Liver (tissue), 3 donors: ENCODE measurements at regions not wholly inside any gene's neighbourhood (a gene's known extent, or its start where the extent isn't known, plus 50 kb on each side); places are given as distances from the start of the nearest gene placed in this dataset.
"Not testable (repeated sequence)": the region's sequence is repeated elsewhere in the genome, so short reads cannot be mapped to it uniquely, and the experiment has no call there.

ENCODE experiments used
- FOXA1 ChIP-seq: IDR thresholded peaks from 2 replicates; pipeline ENCODE4 v1.6.1; 2016; ENCODE audit warnings: antibody characterized with exemption
- GABPA ChIP-seq, 2 donors: IDR thresholded peaks in 1 of 2; conservative IDR thresholded peaks in 1 of 2; 2 replicates each; pipeline ENCODE4 v1.6.1; 2016; ENCODE audit warnings: antibody characterized with exemption in 2 of 2, mild to moderate bottlenecking in 1 of 2, moderate library complexity in 1 of 2
- HNF4G ChIP-seq: IDR thresholded peaks from 2 replicates; pipeline ENCODE4 v1.6.1; 2016; ENCODE audit warnings: antibody characterized with exemption
- JUND ChIP-seq, 2 donors: IDR thresholded peaks; 2 replicates each; pipeline ENCODE4 v1.6.1; 2016; ENCODE audit warnings: antibody characterized with exemption in 2 of 2
- MAX ChIP-seq: IDR thresholded peaks from 2 replicates; pipeline ENCODE4 v1.6.1; 2016; ENCODE audit warnings: antibody characterized with exemption
- RAD21 ChIP-seq, 2 donors: IDR thresholded peaks; 2 replicates each; pipeline ENCODE4 v1.6.1; 2016; ENCODE audit warnings: antibody characterized with exemption in 2 of 2, mild to moderate bottlenecking in 2 of 2
- TAF1 ChIP-seq: conservative IDR thresholded peaks from 2 replicates; pipeline ENCODE4 v1.6.1; 2016; ENCODE audit warnings: antibody characterized with exemption, mild to moderate bottlenecking
- ZBTB33 ChIP-seq: IDR thresholded peaks from 2 replicates; pipeline ENCODE4 v1.6.1; 2016; ENCODE audit warnings: antibody characterized with exemption
- TF ChIP-seq, protein P1 (sequence below): fragments of 150-350 bp; IDR thresholded peaks from 2 replicates; pipeline ENCODE4 v1.5.1; 2017; ENCODE audit warnings: improper control_type of control experiment, low read depth, low read length; ENCODE audit not compliant: missing input control
- TF ChIP-seq, protein P2 (sequence below): IDR thresholded peaks from 2 replicates; pipeline ENCODE4 v1.6.1; 2016; ENCODE audit warnings: antibody characterized with exemption, mild to moderate bottlenecking
- donor health status: healthy.
- donor health status: healthy.

DNA sequence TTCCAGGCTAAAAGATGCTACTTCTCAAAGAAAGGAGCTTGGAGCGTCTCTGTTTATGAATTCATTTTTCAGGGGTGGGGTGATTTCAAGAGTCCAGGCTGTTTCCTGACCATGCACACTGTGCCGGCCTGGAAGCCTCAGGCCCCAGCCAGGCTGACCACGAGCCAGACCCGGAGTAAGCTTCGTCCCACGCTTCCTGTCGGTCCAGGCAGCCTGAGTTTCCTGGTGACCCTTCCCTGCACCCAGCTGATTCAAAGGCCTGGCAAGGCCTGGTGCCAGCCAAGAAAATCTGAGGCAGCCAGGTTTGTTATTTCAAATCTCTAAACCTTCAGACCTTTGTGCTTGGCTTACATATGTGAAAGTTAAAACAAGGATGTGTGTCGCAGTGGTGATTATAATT is 62.1 kb upstream of the SMURF2 start:
- TF ChIP-seq MAX; ZBTB33; JUND (IDR thresholded peaks at IDR 0.05); RAD21 (IDR thresholded peaks at IDR 0.05); GABPA (IDR thresholded peaks at IDR 0.05 in 1 of 2, conservative IDR thresholded peaks at IDR 0.05 in 1 of 2); FOXA1; TAF1; HNF4G: not testable (repeated sequence)
- TF ChIP-seq, protein P1, sequence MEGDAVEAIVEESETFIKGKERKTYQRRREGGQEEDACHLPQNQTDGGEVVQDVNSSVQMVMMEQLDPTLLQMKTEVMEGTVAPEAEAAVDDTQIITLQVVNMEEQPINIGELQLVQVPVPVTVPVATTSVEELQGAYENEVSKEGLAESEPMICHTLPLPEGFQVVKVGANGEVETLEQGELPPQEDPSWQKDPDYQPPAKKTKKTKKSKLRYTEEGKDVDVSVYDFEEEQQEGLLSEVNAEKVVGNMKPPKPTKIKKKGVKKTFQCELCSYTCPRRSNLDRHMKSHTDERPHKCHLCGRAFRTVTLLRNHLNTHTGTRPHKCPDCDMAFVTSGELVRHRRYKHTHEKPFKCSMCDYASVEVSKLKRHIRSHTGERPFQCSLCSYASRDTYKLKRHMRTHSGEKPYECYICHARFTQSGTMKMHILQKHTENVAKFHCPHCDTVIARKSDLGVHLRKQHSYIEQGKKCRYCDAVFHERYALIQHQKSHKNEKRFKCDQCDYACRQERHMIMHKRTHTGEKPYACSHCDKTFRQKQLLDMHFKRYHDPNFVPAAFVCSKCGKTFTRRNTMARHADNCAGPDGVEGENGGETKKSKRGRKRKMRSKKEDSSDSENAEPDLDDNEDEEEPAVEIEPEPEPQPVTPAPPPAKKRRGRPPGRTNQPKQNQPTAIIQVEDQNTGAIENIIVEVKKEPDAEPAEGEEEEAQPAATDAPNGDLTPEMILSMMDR: not testable (repeated sequence)
- TF ChIP-seq, protein P2, sequence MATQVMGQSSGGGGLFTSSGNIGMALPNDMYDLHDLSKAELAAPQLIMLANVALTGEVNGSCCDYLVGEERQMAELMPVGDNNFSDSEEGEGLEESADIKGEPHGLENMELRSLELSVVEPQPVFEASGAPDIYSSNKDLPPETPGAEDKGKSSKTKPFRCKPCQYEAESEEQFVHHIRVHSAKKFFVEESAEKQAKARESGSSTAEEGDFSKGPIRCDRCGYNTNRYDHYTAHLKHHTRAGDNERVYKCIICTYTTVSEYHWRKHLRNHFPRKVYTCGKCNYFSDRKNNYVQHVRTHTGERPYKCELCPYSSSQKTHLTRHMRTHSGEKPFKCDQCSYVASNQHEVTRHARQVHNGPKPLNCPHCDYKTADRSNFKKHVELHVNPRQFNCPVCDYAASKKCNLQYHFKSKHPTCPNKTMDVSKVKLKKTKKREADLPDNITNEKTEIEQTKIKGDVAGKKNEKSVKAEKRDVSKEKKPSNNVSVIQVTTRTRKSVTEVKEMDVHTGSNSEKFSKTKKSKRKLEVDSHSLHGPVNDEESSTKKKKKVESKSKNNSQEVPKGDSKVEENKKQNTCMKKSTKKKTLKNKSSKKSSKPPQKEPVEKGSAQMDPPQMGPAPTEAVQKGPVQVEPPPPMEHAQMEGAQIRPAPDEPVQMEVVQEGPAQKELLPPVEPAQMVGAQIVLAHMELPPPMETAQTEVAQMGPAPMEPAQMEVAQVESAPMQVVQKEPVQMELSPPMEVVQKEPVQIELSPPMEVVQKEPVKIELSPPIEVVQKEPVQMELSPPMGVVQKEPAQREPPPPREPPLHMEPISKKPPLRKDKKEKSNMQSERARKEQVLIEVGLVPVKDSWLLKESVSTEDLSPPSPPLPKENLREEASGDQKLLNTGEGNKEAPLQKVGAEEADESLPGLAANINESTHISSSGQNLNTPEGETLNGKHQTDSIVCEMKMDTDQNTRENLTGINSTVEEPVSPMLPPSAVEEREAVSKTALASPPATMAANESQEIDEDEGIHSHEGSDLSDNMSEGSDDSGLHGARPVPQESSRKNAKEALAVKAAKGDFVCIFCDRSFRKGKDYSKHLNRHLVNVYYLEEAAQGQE: not testable (repeated sequence)
